WTC11 (cell line): ENCODE measurements at regions not wholly inside any gene's neighbourhood (a gene's known extent, or its start where the extent isn't known, plus 50 kb on each side); places are given as distances from the start of the nearest gene placed in this dataset.

ENCODE experiments used
- ATAC-seq: fragments of 200-7000 bp; cut with Tn5 transposase; 2 replicates; pipeline ENCODE4 v1.10.0; 2021; ENCODE audit warnings: mild to moderate bottlenecking, moderate library complexity
- CTCF ChIA-PET: fragments of 300-600 bp; sonication (Branson Sonifier 250); formaldehyde crosslinking; loops from one replicate; lab custom pipeline; 2021; ENCODE audit warnings: antibody characterized with exemption; lab: Charles Lee
- POLR2A ChIA-PET: fragments of 350-600 bp; sonication (Branson Sonifier 250); formaldehyde crosslinking; loops from one replicate; lab custom pipeline; 2021; ENCODE audit warnings: antibody characterized with exemption; lab: Charles Lee
- DNase-seq: peaks from one replicate; pipeline ENCODE4 v3.0.0; 2021; ENCODE audit warnings: low spot score
- H3K27ac Mint-ChIP-seq: 2 replicates; pipeline ENCODE4 v1.8.0; 2021; ENCODE audit warnings: mixed read lengths
- H3K27me3 Mint-ChIP-seq: 2 replicates; pipeline ENCODE4 v1.8.0; 2021; ENCODE audit warnings: low read depth, mild to moderate bottlenecking, moderate library complexity, mixed read lengths
- H3K36me3 Mint-ChIP-seq: 2 replicates; pipeline ENCODE4 v1.8.0; 2021; ENCODE audit warnings: mixed read lengths
- H3K4me1 Mint-ChIP-seq: 2 replicates; pipeline ENCODE4 v1.8.0; 2022; ENCODE audit warnings: mixed read lengths
- H3K4me3 Mint-ChIP-seq: 2 replicates; pipeline ENCODE4 v1.8.0; 2021; ENCODE audit warnings: mild to moderate bottlenecking, moderate library complexity, mixed read lengths
- H3K9me3 Mint-ChIP-seq: 2 replicates; pipeline ENCODE4 v1.8.0; 2021; ENCODE audit warnings: mixed read lengths
- ATF3 ChIP-seq: sonication (generic); formaldehyde crosslinking; conservative IDR thresholded peaks from 2 replicates; pipeline ENCODE4 v1.8.1; 2022; ENCODE audit warnings: mild to moderate bottlenecking, missing genetic modification reagents
- ATF6 ChIP-seq: sonication (generic); formaldehyde crosslinking; IDR thresholded peaks from 2 replicates; pipeline ENCODE4 v1.8.1; 2023; ENCODE audit warnings: mild to moderate bottlenecking, missing genetic modification reagents
- E2F4 ChIP-seq: sonication (generic); formaldehyde crosslinking; IDR thresholded peaks from 2 replicates; pipeline ENCODE4 v1.8.1; 2022; ENCODE audit warnings: low read depth, mild to moderate bottlenecking, moderate library complexity, missing genetic modification reagents, borderline replicate concordance
- ETV6 ChIP-seq: sonication (generic); formaldehyde crosslinking; IDR thresholded peaks from 2 replicates; pipeline ENCODE4 v1.8.1; 2022; ENCODE audit warnings: mild to moderate bottlenecking, missing genetic modification reagents
- GTF2I ChIP-seq: fragments of 250-450 bp; sonication (Bioruptor Pico); conservative IDR thresholded peaks from 2 replicates; pipeline ENCODE4 v1.4.0; 2021; ENCODE audit warnings: mild to moderate bottlenecking
- HMGA2 ChIP-seq: fragments of 250-450 bp; sonication (Bioruptor Pico); IDR thresholded peaks from 2 replicates; pipeline ENCODE4 v1.4.0; 2021; ENCODE audit warnings: mild to moderate bottlenecking, moderate library complexity
- JAZF1 ChIP-seq: fragments of 250-450 bp; sonication (Bioruptor Pico); IDR thresholded peaks from 2 replicates; pipeline ENCODE4 v1.9.0; 2021; ENCODE audit warnings: moderate library complexity, mild to moderate bottlenecking, inconsistent platforms
- NR3C1 ChIP-seq: sonication (generic); formaldehyde crosslinking; conservative IDR thresholded peaks from 2 replicates; pipeline ENCODE4 v1.8.1; 2023; ENCODE audit warnings: low read depth, mild to moderate bottlenecking, missing genetic modification reagents
- PRDM15 ChIP-seq: sonication (generic); formaldehyde crosslinking; IDR thresholded peaks from 2 replicates; pipeline ENCODE4 v1.8.0; 2022; ENCODE audit warnings: missing genetic modification reagents
- SP1 ChIP-seq: sonication (generic); formaldehyde crosslinking; conservative IDR thresholded peaks from 2 replicates; pipeline ENCODE4 v1.8.1; 2022; ENCODE audit warnings: missing genetic modification reagents
- TP53 ChIP-seq: sonication (generic); formaldehyde crosslinking; IDR thresholded peaks from 2 replicates; pipeline ENCODE4 v1.8.1; 2023; ENCODE audit warnings: mild to moderate bottlenecking, missing genetic modification reagents
- ZBTB21 ChIP-seq: sonication (generic); formaldehyde crosslinking; IDR thresholded peaks from 2 replicates; pipeline ENCODE4 v1.8.1; 2023; ENCODE audit warnings: mild to moderate bottlenecking, missing genetic modification reagents, borderline replicate concordance
- ZNF232 ChIP-seq: sonication (generic); formaldehyde crosslinking; IDR thresholded peaks from 2 replicates; pipeline ENCODE4 v1.8.0; 2022; ENCODE audit warnings: mild to moderate bottlenecking, missing genetic modification reagents
- ZNF425 ChIP-seq: fragments of 250-450 bp; sonication (Bioruptor Pico); conservative IDR thresholded peaks from 2 replicates; pipeline ENCODE4 v1.9.0; 2021; ENCODE audit warnings: mild to moderate bottlenecking
- TF ChIP-seq, protein P1 (sequence below): sonication (generic); formaldehyde crosslinking; IDR thresholded peaks from 2 replicates; pipeline ENCODE4 v1.8.1; 2023; ENCODE audit warnings: mild to moderate bottlenecking, moderate library complexity, missing genetic modification reagents
- TF ChIP-seq, protein P2 (sequence below): sonication (generic); formaldehyde crosslinking; IDR thresholded peaks from 2 replicates; pipeline ENCODE4 v1.8.1; 2023; ENCODE audit warnings: mild to moderate bottlenecking, missing genetic modification reagents
- TF ChIP-seq, protein P3 (sequence below): sonication (generic); formaldehyde crosslinking; IDR thresholded peaks from 2 replicates; pipeline ENCODE4 v1.8.1; 2022; ENCODE audit warnings: missing genetic modification reagents, borderline replicate concordance
- TF ChIP-seq, protein P4 (sequence below): sonication (generic); formaldehyde crosslinking; IDR thresholded peaks from 2 replicates; pipeline ENCODE4 v1.8.0; 2022; ENCODE audit warnings: mild to moderate bottlenecking, missing genetic modification reagents

- Mint-ChIP-seq H3K9me3 (0 out of 2 replicates have a peak, but pooled peaks cover 4% of the 10 kb centered on the region), H3K4me3 (no peak overlapping the region), H3K36me3 (no peaks in the 10 kb centered on the region), H3K4me1 (peaks cover 27% of the 10 kb centered on the region), H3K27me3 (no peaks in the 10 kb centered on the region), H3K27ac (no peak overlapping the region)
- DNase-seq (no peak), ATAC-seq (no peak)
- ChIA-PET CTCF (no interaction called here), POLR2A (no interaction called here)
- TF ChIP-seq E2F4 (CRISPR knock-in tag) (no peak), NR3C1 (no peak), TP53 (CRISPR knock-in tag) (no peak), GTF2I (no peak), SP1 (CRISPR knock-in tag) (no peak), ZNF425 (CRISPR knock-in tag) (no peak), JAZF1 (no peak), ETV6 (CRISPR knock-in tag) (no peak)
- TF ChIP-seq, protein P1, sequence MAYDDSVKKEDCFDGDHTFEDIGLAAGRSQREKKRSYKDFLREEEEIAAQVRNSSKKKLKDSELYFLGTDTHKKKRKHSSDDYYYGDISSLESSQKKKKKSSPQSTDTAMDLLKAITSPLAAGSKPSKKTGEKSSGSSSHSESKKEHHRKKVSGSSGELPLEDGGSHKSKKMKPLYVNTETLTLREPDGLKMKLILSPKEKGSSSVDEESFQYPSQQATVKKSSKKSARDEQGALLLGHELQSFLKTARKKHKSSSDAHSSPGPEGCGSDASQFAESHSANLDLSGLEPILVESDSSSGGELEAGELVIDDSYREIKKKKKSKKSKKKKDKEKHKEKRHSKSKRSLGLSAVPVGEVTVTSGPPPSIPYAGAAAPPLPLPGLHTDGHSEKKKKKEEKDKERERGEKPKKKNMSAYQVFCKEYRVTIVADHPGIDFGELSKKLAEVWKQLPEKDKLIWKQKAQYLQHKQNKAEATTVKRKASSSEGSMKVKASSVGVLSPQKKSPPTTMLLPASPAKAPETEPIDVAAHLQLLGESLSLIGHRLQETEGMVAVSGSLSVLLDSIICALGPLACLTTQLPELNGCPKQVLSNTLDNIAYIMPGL, result no peak
- TF ChIP-seq, protein P2, sequence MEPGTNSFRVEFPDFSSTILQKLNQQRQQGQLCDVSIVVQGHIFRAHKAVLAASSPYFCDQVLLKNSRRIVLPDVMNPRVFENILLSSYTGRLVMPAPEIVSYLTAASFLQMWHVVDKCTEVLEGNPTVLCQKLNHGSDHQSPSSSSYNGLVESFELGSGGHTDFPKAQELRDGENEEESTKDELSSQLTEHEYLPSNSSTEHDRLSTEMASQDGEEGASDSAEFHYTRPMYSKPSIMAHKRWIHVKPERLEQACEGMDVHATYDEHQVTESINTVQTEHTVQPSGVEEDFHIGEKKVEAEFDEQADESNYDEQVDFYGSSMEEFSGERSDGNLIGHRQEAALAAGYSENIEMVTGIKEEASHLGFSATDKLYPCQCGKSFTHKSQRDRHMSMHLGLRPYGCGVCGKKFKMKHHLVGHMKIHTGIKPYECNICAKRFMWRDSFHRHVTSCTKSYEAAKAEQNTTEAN (CRISPR knock-in tag), result no peak
Observed at GRCh38 chr2:64202206-64202845, 58.1 kb upstream of the PELI1 start.

DNA sequence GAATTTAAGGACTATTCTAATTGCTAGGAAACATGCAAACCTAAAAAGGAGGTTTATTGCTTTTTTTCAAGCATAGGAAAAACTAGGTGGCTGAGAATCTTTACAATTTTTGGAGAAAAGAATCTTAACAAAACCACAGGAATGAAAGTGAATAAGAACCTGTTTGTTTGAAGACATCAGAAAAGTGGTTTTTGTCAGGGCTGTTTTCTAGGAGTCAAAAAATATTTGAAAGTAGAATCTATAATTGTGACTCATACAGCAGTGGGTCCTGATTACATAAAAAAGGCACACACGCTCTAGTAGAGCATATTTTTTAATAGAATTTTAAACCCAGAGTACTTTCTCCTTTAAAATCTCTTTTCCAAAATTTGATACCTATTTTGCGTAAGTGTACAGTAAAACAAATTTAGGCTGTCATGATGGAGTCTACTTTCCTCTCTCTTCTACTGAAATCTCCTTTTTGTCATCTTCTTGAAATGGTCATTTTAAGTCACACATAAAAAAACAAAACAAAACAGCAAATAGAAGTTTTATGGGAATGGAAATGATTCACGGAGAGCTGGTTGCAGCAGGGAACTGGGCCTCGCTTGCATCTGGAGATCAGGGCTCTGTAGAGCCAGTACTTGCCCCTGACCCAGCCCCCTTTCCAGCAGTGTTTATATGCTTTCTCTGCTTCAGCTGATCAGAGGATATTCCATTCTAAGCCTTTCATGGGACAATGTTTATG is 59.1 kb upstream of the PELI1 start:
- Mint-ChIP-seq H3K9me3 (0 out of 2 replicates have a peak, but pooled peaks cover 4% of the 10 kb centered on the region), H3K27ac (no peak overlapping the region; the same call in 1 of the 2 replicates), H3K36me3 (no peaks in the 10 kb centered on the region), H3K4me3 (no peak overlapping the region), H3K27me3 (no peaks in the 10 kb centered on the region), H3K4me1 (peaks cover 27% of the 10 kb centered on the region)
- DNase-seq, result no peak
- ChIA-PET POLR2A (interaction anchor here (0.5 kb wide), 1 partner anchor 253 kb away, joined by 6 read pairs; no protein-coding TSS in a partner anchor), CTCF (interaction anchor here (1.5 kb wide), 1 partner anchor 285 kb away, joined by 4 read pairs; no protein-coding TSS in a partner anchor)
- ATAC-seq, result peak; percentile 68
- TF ChIP-seq ZBTB21 (CRISPR knock-in tag), result no peak
- TF ChIP-seq PRDM15 (CRISPR knock-in tag), result no peak
- TF ChIP-seq GTF2I, result no peak
- no peak for TF ChIP-seq ATF6 (CRISPR knock-in tag)
- TF ChIP-seq JAZF1, result no peak
- TF ChIP-seq ZNF232 (CRISPR knock-in tag), result no peak
- TF ChIP-seq HMGA2, result no peak
- no peak for TF ChIP-seq ATF3 (CRISPR knock-in tag)
- TF ChIP-seq, protein P3, sequence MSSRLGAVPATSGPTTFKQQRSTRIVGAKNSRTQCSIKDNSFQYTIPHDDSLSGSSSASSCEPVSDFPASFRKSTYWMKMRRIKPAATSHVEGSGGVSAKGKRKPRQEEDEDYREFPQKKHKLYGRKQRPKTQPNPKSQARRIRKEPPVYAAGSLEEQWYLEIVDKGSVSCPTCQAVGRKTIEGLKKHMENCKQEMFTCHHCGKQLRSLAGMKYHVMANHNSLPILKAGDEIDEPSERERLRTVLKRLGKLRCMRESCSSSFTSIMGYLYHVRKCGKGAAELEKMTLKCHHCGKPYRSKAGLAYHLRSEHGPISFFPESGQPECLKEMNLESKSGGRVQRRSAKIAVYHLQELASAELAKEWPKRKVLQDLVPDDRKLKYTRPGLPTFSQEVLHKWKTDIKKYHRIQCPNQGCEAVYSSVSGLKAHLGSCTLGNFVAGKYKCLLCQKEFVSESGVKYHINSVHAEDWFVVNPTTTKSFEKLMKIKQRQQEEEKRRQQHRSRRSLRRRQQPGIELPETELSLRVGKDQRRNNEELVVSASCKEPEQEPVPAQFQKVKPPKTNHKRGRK (CRISPR knock-in tag), result no peak
- TF ChIP-seq, protein P4, sequence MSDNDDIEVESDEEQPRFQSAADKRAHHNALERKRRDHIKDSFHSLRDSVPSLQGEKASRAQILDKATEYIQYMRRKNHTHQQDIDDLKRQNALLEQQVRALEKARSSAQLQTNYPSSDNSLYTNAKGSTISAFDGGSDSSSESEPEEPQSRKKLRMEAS, result no peak
- no peak for TF ChIP-seq SP1 (CRISPR knock-in tag)
